ENCODE measurements at regions not wholly inside any gene's neighbourhood (a gene's known extent, or its start where the extent isn't known, plus 50 kb on each side); places are given as distances from the start of the nearest gene placed in this dataset.

GRCh38 chr1:147466543-147466942, 74.8 kb upstream of the BCL9 start:
- FAIRE-seq = no peak

- peak; percentile 7 for FAIRE-seq
Measured at GRCh38 chr1:147470079-147470478, 71.2 kb upstream of the BCL9 start.

- FAIRE-seq = no peak
Measured at GRCh38 chr1:147472489-147472888, 68.8 kb upstream of the BCL9 start.

GRCh38 chr1:147472966-147473732, 68.2 kb upstream of the BCL9 start:
- no peak for FAIRE-seq

- FAIRE-seq = no peak
Measured at GRCh38 chr1:147473733-147474049, 67.6 kb upstream of the BCL9 start.

GRCh38 chr1:147475488-147475887, 65.8 kb upstream of the BCL9 start:
- FAIRE-seq = no peak

GRCh38 chr1:147478521-147478920, 62.8 kb upstream of the BCL9 start:
- FAIRE-seq = no peak

- no peak for FAIRE-seq
Measured at GRCh38 chr1:147479864-147480564, 61.3 kb upstream of the BCL9 start.

GRCh38 chr1:147480565-147480935, 60.8 kb upstream of the BCL9 start:
- FAIRE-seq = peak; percentile 32

- no peak for FAIRE-seq
Measured at GRCh38 chr1:147486876-147487656, 54.2 kb upstream of the BCL9 start.

GRCh38 chr1:147491098-147491497, 50.2 kb upstream of the BCL9 start:
- FAIRE-seq = no peak
